Cardiac fibroblast (primary cell): ENCODE measurements at regions not wholly inside any gene's neighbourhood (a gene's known extent, or its start where the extent isn't known, plus 50 kb on each side); places are given as distances from the start of the nearest gene placed in this dataset.
"Not testable (repeated sequence)": the region's sequence is repeated elsewhere in the genome, so short reads cannot be mapped to it uniquely, and the experiment has no call there.

Experiments used
- DNase-seq, 2 donors: peaks; one replicate each; pipeline versions ENCODE4 v3.0.0 to v3.0.0-alpha.2; 2010; ENCODE audit warnings: low read depth in 2 of 2
- H3K4me3 ChIP-seq, 2 donors: replicated peaks in 1 of 2; 1 replicate in 1 of 2; 2 replicates in 1 of 2; pipeline ENCODE4 v1.5.1; 2011; ENCODE audit warnings: low read depth in 2 of 2, low read length in 2 of 2, mild to moderate bottlenecking in 2 of 2, moderate library complexity in 1 of 2
- CTCF ChIP-seq: IDR thresholded peaks from one replicate; pipeline ENCODE4 v1.5.1; 2011; ENCODE audit warnings: low read depth, mild to moderate bottlenecking, low read length, inconsistent platforms

GRCh38 chr18:23320709-23321236, 132.3 kb upstream of the RIOK3 start:
- no peak for TF ChIP-seq CTCF
- DNase-seq: no peak
- H3K4me3 ChIP-seq: no peak overlapping the region

GRCh38 chr18:23321996-23322395, 131.1 kb upstream of the RIOK3 start:
- no peak overlapping the region for H3K4me3 ChIP-seq
- no peak for DNase-seq
- no peak for TF ChIP-seq CTCF

GRCh38 chr18:23324056-23324811, 128.9 kb upstream of the RIOK3 start:
- no peak overlapping the region for H3K4me3 ChIP-seq
- DNase-seq: no peak
- no peak for TF ChIP-seq CTCF

GRCh38 chr18:23324861-23325260, 128.2 kb upstream of the RIOK3 start:
- TF ChIP-seq CTCF: no peak
- DNase-seq: no peak
- H3K4me3 ChIP-seq: no peak overlapping the region

GRCh38 chr18:23329671-23330070, 123.4 kb upstream of the RIOK3 start:
- H3K4me3 ChIP-seq, DNase-seq: not testable (repeated sequence)

- no peak for DNase-seq
- no peak overlapping the region for H3K4me3 ChIP-seq
- no peak for TF ChIP-seq CTCF
These were observed 122.7 kb upstream of the RIOK3 start for GRCh38 chr18:23330423-23330822.

GRCh38 chr18:23331091-23331920, 121.8 kb upstream of the RIOK3 start:
- H3K4me3 ChIP-seq: no peak overlapping the region
- TF ChIP-seq CTCF: no peak
- no peak for DNase-seq
